ENCODE measurements at regions not wholly inside any gene's neighbourhood (a gene's known extent, or its start where the extent isn't known, plus 50 kb on each side); places are given as distances from the start of the nearest gene placed in this dataset.

GRCh38 chr6:147141711-147142308 is 62.4 kb upstream of the STXBP5 start:
- Histone ChIP-seq H3K27me3 (ENCODE audit: control insufficient read depth in 4 of 4, insufficient read depth in 4 of 4, low read length in 3 of 4) (no peaks in the 10 kb centered on the region), H3K36me3 (ENCODE audit: control insufficient read depth in 4 of 4, insufficient read depth in 3 of 4, low read depth in 1 of 4, low read length in 3 of 4) (no peaks in the 10 kb centered on the region), H3K9me3 (ENCODE audit: control insufficient read depth in 4 of 4, low read length in 3 of 4) (no peaks in the 10 kb centered on the region), H3K4me1 (ENCODE audit: control insufficient read depth in 4 of 4, insufficient read depth in 4 of 4, low read length in 3 of 4) (no peaks in the 10 kb centered on the region), H3K4me3 (ENCODE audit: low read depth in 1 of 3, low read length in 3 of 3) (no peak overlapping the region), H3K9ac (ENCODE audit: low read depth in 1 of 2, low read length in 2 of 2) (no peak overlapping the region), H3K27ac (ENCODE audit: low read depth in 1 of 2, low read length in 2 of 2) (no peak overlapping the region)
- TF ChIP-seq HNF4A (conservative IDR thresholded peaks at IDR 0.05) (no peak), RAD21 (IDR thresholded peaks at IDR 0.05) (no peak), ATF3 (IDR thresholded peaks at IDR 0.05) (no peak), EGR1 (IDR thresholded peaks at IDR 0.05; ENCODE audit: low read depth in 2 of 2) (no peak), FOXA2 (IDR thresholded peaks at IDR 0.05) (no peak), YY1 (IDR thresholded peaks at IDR 0.05) (no peak), GABPA (IDR thresholded peaks at IDR 0.05 in 1 of 2, conservative IDR thresholded peaks at IDR 0.05 in 1 of 2) (no peak), ZBTB33 (IDR thresholded peaks at IDR 0.05) (no peak), SP1 (IDR thresholded peaks at IDR 0.05) (no peak), NR2F2 (IDR thresholded peaks at IDR 0.05) (no peak), CTCF (IDR thresholded peaks at IDR 0.05; ENCODE audit: low read depth, low read length, missing input control) (no peak), JUND (IDR thresholded peaks at IDR 0.05) (no peak), TAF1 (conservative IDR thresholded peaks at IDR 0.05) (no peak), HNF4G (IDR thresholded peaks at IDR 0.05) (no peak)
- 98% methylated on average over 1 of the region's 1 CpG for WGBS
- no peak for DNase-seq (ENCODE audit: low spot score)

- H3K9ac ChIP-seq (ENCODE audit: low read depth in 1 of 2, low read length in 2 of 2): no peak overlapping the region
- TF ChIP-seq SP1 (IDR thresholded peaks at IDR 0.05) (no peak), JUND (IDR thresholded peaks at IDR 0.05) (no peak), YY1 (IDR thresholded peaks at IDR 0.05) (no peak), HNF4A (conservative IDR thresholded peaks at IDR 0.05) (no peak), TAF1 (conservative IDR thresholded peaks at IDR 0.05) (no peak)
- no peak for DNase-seq (ENCODE audit: low spot score)
- WGBS: 84% methylated on average over 3 of the region's 3 CpGs
- no peak overlapping the region for H3K4me3 ChIP-seq (ENCODE audit: low read depth in 1 of 3, low read length in 3 of 3)
- H3K9me3 ChIP-seq (ENCODE audit: control insufficient read depth in 4 of 4, low read length in 3 of 4): no peaks in the 10 kb centered on the region
- no peak overlapping the region for H3K27ac ChIP-seq (ENCODE audit: low read depth in 1 of 2, low read length in 2 of 2)
- no peaks in the 10 kb centered on the region for H3K36me3 ChIP-seq (ENCODE audit: control insufficient read depth in 4 of 4, insufficient read depth in 3 of 4, low read depth in 1 of 4, low read length in 3 of 4)
- no peaks in the 10 kb centered on the region for H3K27me3 ChIP-seq (ENCODE audit: control insufficient read depth in 4 of 4, insufficient read depth in 4 of 4, low read length in 3 of 4)
- no peaks in the 10 kb centered on the region for H3K4me1 ChIP-seq (ENCODE audit: control insufficient read depth in 4 of 4, insufficient read depth in 4 of 4, low read length in 3 of 4)
These were observed 61.5 kb upstream of the STXBP5 start for GRCh38 chr6:147142684-147143245.

- H3K36me3 ChIP-seq (ENCODE audit: control insufficient read depth in 4 of 4, insufficient read depth in 3 of 4, low read depth in 1 of 4, low read length in 3 of 4): no peaks in the 10 kb centered on the region
- H3K9ac ChIP-seq (ENCODE audit: low read depth in 1 of 2, low read length in 2 of 2): no peak overlapping the region
- no peak overlapping the region for H3K4me3 ChIP-seq (ENCODE audit: low read depth in 1 of 3, low read length in 3 of 3)
- H3K27me3 ChIP-seq (ENCODE audit: control insufficient read depth in 4 of 4, insufficient read depth in 4 of 4, low read length in 3 of 4): no peaks in the 10 kb centered on the region
- TF ChIP-seq MAX (IDR thresholded peaks at IDR 0.05) (no peak), FOXA1 (IDR thresholded peaks at IDR 0.05) (no peak)
- no peak for DNase-seq (ENCODE audit: low spot score)
- H3K27ac ChIP-seq (ENCODE audit: low read depth in 1 of 2, low read length in 2 of 2): no peak overlapping the region
- WGBS: 91% methylated on average over 4 of the region's 4 CpGs
- H3K4me1 ChIP-seq (ENCODE audit: control insufficient read depth in 4 of 4, insufficient read depth in 4 of 4, low read length in 3 of 4): no peaks in the 10 kb centered on the region
- no peaks in the 10 kb centered on the region for H3K9me3 ChIP-seq (ENCODE audit: control insufficient read depth in 4 of 4, low read length in 3 of 4)
These were observed 55.1 kb upstream of the STXBP5 start for GRCh38 chr6:147149092-147149491.
